Uterus (tissue), 2 donors: ENCODE measurements at regions not wholly inside any gene's neighbourhood (a gene's known extent, or its start where the extent isn't known, plus 50 kb on each side); places are given as distances from the start of the nearest gene placed in this dataset.

Source experiments
- POLR2A ChIP-seq, 2 donors: fragments of 450-650 bp; IDR thresholded peaks; one replicate each; pipeline ENCODE4 v1.6.1; 2016; ENCODE audit warnings: antibody characterized with exemption in 2 of 2, mild to moderate bottlenecking in 1 of 2, moderate library complexity in 1 of 2
- TF ChIP-seq, protein P1 (sequence below), 4 experiments: fragments of 200-600 bp in 2 of 4; fragments of 450-650 bp in 2 of 4; sonication (generic) in 2 of 4; IDR thresholded peaks; one replicate each; pipeline ENCODE4 v1.5.1; 2016 to 2019; ENCODE audit warnings: antibody characterized with exemption in 4 of 4, mild to moderate bottlenecking in 2 of 4, moderate library complexity in 1 of 4

DNA sequence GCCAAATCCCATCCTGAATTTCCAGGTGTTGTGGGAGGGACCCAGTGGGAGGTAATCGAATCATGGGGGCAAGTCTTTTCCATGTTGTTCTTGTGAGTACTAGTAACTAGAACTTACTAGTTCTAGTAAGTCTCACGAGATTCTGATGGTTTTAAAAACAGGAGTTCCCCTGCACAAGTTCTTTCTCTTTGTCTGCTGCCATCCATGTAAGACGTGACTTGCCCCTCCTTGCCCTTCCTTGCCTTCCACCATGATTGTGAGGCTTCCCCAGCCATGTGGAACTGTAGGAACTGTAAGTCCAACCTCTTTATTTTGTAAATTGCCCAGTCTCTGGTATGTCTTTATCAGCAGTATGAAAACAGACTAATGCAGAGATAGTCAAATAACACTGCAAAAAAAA lies 122.7 kb upstream of the BEND6 start:
- TF ChIP-seq, protein P1, sequence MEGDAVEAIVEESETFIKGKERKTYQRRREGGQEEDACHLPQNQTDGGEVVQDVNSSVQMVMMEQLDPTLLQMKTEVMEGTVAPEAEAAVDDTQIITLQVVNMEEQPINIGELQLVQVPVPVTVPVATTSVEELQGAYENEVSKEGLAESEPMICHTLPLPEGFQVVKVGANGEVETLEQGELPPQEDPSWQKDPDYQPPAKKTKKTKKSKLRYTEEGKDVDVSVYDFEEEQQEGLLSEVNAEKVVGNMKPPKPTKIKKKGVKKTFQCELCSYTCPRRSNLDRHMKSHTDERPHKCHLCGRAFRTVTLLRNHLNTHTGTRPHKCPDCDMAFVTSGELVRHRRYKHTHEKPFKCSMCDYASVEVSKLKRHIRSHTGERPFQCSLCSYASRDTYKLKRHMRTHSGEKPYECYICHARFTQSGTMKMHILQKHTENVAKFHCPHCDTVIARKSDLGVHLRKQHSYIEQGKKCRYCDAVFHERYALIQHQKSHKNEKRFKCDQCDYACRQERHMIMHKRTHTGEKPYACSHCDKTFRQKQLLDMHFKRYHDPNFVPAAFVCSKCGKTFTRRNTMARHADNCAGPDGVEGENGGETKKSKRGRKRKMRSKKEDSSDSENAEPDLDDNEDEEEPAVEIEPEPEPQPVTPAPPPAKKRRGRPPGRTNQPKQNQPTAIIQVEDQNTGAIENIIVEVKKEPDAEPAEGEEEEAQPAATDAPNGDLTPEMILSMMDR (IDR thresholded peaks at IDR 0.05), result no peak
- TF ChIP-seq POLR2A (IDR thresholded peaks at IDR 0.05), result no peak
